T-helper 1 cell treated with Interleukin-12 subunit alpha and Interleukin-12 subunit beta and Interleukin-4 antibody, amounts not matched to agents 30 μg/mL and 1 μg/mL, for 36 hours (primary cell): ENCODE measurements at regions not wholly inside any gene's neighbourhood (a gene's known extent, or its start where the extent isn't known, plus 50 kb on each side); places are given as distances from the start of the nearest gene placed in this dataset.

Experiments
- H3K27ac Mint-ChIP-seq: one replicate; pipeline ENCODE4 v1.8.0; 2021; ENCODE audit warnings: mild to moderate bottlenecking, mixed read lengths
- H3K27me3 Mint-ChIP-seq: one replicate; pipeline ENCODE4 v1.8.0; 2021; ENCODE audit warnings: low read depth, mixed read lengths
- H3K36me3 Mint-ChIP-seq: one replicate; pipeline ENCODE4 v1.8.0; 2021; ENCODE audit warnings: low read depth, mixed read lengths
- H3K4me1 Mint-ChIP-seq: one replicate; pipeline ENCODE4 v1.8.0; 2021; ENCODE audit warnings: low read depth, mixed read lengths
- H3K4me3 Mint-ChIP-seq: one replicate; pipeline ENCODE4 v1.8.0; 2021; ENCODE audit warnings: mild to moderate bottlenecking, moderate library complexity, mixed read lengths
- H3K9me3 Mint-ChIP-seq: one replicate; pipeline ENCODE4 v1.8.0; 2021; ENCODE audit warnings: mixed read lengths

- H3K36me3 Mint-ChIP-seq, result peaks cover 4% of the 10 kb centered on the region
- H3K27ac Mint-ChIP-seq, result no peak overlapping the region
- H3K27me3 Mint-ChIP-seq, result peaks cover 5% of the 10 kb centered on the region
- H3K4me1 Mint-ChIP-seq, result peaks cover 22% of the 10 kb centered on the region
- H3K9me3 Mint-ChIP-seq, result peaks cover 11% of the 10 kb centered on the region
- H3K4me3 Mint-ChIP-seq, result no peak overlapping the region
These were observed 152.0 kb downstream of the ETS2 start for GRCh38 chr21:38957575-38958322.

- H3K4me3 Mint-ChIP-seq, result no peak overlapping the region
These were observed 151.3 kb downstream of the ETS2 start for GRCh38 chr21:38956856-38957571.

GRCh38 chr21:38956521-38956855 is 150.8 kb downstream of the ETS2 start:
- H3K9me3 Mint-ChIP-seq, result no peaks in the 10 kb centered on the region
- no peak overlapping the region for H3K27ac Mint-ChIP-seq
- peaks cover 7% of the 10 kb centered on the region for H3K27me3 Mint-ChIP-seq
- H3K4me3 Mint-ChIP-seq, result no peak overlapping the region
- peaks cover 22% of the 10 kb centered on the region for H3K4me1 Mint-ChIP-seq
- no peaks in the 10 kb centered on the region for H3K36me3 Mint-ChIP-seq

More at GRCh38 chr21:38956856-38957571, 151.3 kb downstream of the ETS2 start:
- Mint-ChIP-seq H3K36me3 (peaks cover 3% of the 10 kb centered on the region), H3K9me3 (peaks cover 5% of the 10 kb centered on the region), H3K27ac (no peak overlapping the region), H3K4me1 (peaks cover 22% of the 10 kb centered on the region), H3K27me3 (peaks cover 7% of the 10 kb centered on the region)

- Mint-ChIP-seq H3K27ac (no peak overlapping the region), H3K27me3 (peaks cover 7% of the 10 kb centered on the region), H3K4me1 (peaks cover 22% of the 10 kb centered on the region), H3K36me3 (no peaks in the 10 kb centered on the region), H3K4me3 (no peak overlapping the region), H3K9me3 (no peaks in the 10 kb centered on the region)
These were observed 150.3 kb downstream of the ETS2 start for GRCh38 chr21:38956007-38956406.

DNA sequence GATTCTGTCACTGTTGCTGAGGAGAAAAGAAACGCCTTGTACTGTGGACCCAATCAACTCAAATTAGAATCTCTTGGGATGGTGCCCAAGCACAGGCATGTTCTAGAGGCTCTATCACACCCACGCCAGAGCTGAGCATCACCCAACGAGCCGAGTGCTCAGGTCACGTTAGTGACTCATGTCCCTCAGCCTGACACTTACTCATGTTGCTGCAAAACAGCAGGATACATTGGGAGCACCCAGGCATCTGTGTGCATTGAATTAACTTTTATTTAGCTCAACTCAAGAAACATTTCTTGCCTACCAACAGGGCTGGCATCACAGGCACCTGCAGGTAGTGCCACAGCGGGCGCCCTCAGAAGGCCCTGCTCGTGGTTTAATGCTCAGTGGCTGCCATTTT is 149.8 kb downstream of the ETS2 start:
- Mint-ChIP-seq H3K4me3 (no peak overlapping the region), H3K4me1 (peaks cover 22% of the 10 kb centered on the region), H3K27me3 (peaks cover 7% of the 10 kb centered on the region), H3K36me3 (no peaks in the 10 kb centered on the region), H3K27ac (no peak overlapping the region), H3K9me3 (peaks cover 2% of the 10 kb centered on the region)

DNA sequence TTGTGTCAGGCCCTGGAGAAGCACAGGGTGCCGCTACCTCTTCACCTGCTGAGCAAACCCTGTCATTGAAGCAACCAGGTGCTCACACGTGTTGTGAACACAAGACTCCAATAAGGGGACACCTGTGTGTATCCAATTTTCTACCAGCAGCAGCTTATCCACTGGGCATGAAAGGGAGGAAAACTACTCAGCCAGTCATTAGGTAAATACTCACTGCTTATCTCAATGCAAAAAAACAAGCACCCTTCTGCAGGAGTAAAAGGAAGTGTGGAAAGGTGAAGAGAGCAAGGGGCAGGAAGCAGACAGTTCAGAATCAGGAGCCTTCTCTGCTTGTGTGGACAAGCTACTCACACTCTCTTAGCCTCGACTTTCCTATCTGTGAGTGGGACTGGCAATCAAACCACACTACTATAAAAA is 148.9 kb downstream of the ETS2 start:
- no peaks in the 10 kb centered on the region for H3K36me3 Mint-ChIP-seq
- H3K27me3 Mint-ChIP-seq, result peaks cover 7% of the 10 kb centered on the region
- peaks cover 18% of the 10 kb centered on the region for H3K4me1 Mint-ChIP-seq
- no peak overlapping the region for H3K27ac Mint-ChIP-seq
- H3K4me3 Mint-ChIP-seq, result no peak overlapping the region
- peaks cover 9% of the 10 kb centered on the region for H3K9me3 Mint-ChIP-seq

DNA sequence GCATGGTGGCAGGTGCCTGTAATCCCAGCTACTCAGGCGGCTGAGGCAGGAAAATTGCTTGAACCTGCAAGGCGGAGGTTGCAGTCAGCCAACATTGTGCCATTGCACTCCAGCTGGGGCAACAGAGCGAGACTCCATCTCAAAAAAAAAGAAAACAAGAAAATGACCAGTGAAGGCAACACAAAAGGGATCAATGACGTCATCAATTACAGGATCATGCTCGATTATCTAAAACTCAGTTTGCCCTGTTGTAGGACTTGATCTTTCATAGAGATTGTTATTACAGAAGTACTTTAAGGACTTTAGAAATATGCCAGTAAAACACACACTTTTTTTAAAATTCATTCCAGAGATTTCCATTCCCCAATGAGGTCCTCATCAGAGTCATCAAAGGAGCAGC is 147.8 kb downstream of the ETS2 start:
- Mint-ChIP-seq H3K36me3 (no peaks in the 10 kb centered on the region), H3K27me3 (peaks cover 7% of the 10 kb centered on the region), H3K9me3 (peaks cover 15% of the 10 kb centered on the region), H3K27ac (no peak overlapping the region), H3K4me3 (no peak overlapping the region), H3K4me1 (peaks cover 7% of the 10 kb centered on the region)

DNA sequence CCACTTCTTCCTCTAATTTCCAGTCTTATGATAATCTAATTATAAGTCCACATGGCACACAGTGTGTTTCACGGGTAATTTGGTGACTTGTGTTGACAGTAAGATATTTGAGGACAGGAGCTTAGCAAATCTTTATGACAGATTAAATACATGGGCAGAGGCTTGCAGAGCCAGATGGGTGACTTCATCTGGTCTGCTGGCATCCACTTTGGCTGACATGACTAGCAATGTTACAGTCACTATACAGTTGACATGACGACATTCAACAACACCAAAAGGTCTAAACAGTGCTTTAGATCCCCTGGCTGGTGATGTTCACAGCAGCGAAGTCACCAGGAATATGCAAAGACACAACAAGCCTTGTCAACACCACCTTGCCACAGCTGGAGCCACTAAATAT is 147.2 kb downstream of the ETS2 start:
- H3K4me3 Mint-ChIP-seq, result no peak overlapping the region
- H3K36me3 Mint-ChIP-seq, result no peaks in the 10 kb centered on the region
- H3K4me1 Mint-ChIP-seq, result peaks cover 6% of the 10 kb centered on the region
- H3K27ac Mint-ChIP-seq, result no peak overlapping the region
- peaks cover 15% of the 10 kb centered on the region for H3K9me3 Mint-ChIP-seq
- peaks cover 7% of the 10 kb centered on the region for H3K27me3 Mint-ChIP-seq

GRCh38 chr21:38951095-38951730 is 145.5 kb downstream of the ETS2 start:
- H3K4me1 Mint-ChIP-seq, result no peaks in the 10 kb centered on the region
- no peaks in the 10 kb centered on the region for H3K36me3 Mint-ChIP-seq
- H3K27me3 Mint-ChIP-seq, result peaks cover 7% of the 10 kb centered on the region
- no peak overlapping the region for H3K4me3 Mint-ChIP-seq
- no peak overlapping the region for H3K27ac Mint-ChIP-seq
- H3K9me3 Mint-ChIP-seq, result peaks cover 15% of the 10 kb centered on the region

DNA sequence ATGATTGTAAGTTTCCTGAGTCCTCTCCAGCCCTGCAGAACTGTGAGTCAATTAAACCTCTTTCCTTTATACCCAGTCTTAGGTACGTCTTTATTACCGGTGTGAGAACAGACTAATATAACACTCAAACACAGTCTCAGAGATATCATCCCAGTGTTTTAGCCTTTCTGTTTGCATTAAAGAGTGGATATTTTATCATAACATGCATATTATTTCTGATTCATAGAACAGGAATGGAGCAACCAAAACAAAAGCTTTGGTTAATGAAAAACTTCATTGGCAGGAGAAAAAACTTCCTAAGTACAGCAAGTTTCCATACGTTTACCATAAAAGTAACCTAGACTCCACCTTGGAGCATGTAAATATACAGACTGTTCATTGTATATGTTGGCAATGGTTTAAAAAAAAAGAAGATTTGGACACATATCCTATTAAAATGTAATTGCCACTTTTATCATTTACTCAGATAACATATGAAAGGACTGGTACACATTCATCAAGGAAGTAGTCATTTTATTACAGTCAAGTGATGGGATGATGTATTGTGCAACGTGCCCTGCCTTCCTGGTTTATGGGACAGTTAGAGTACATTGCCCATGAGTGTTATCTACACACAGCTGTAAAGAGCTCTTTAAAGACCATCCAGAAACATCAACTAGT is 144.8 kb downstream of the ETS2 start:
- no peak overlapping the region for H3K4me3 Mint-ChIP-seq
- no peak overlapping the region for H3K27ac Mint-ChIP-seq
- no peaks in the 10 kb centered on the region for H3K4me1 Mint-ChIP-seq
- no peaks in the 10 kb centered on the region for H3K36me3 Mint-ChIP-seq
- H3K9me3 Mint-ChIP-seq, result peaks cover 15% of the 10 kb centered on the region
- peaks cover 7% of the 10 kb centered on the region for H3K27me3 Mint-ChIP-seq

DNA sequence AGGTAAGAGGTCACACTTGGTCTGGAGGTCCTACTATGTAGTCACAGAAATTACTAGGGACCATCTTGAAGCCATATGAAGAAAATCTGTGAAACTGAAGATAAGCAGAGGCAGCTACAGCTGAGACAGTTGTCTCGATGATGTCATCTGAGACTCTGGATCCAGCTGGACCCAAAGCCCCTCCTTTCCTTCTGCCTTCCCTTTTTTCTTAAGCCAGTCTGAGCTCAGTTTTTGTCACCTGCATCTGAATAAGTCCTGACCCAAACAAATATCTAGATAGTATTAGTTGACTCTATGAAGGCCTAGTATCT is 143.3 kb downstream of the ETS2 start:
- H3K9me3 Mint-ChIP-seq, result peaks cover 15% of the 10 kb centered on the region
- H3K36me3 Mint-ChIP-seq, result no peaks in the 10 kb centered on the region
- H3K4me1 Mint-ChIP-seq, result no peaks in the 10 kb centered on the region
- H3K27me3 Mint-ChIP-seq, result peaks cover 7% of the 10 kb centered on the region
- no peak overlapping the region for H3K4me3 Mint-ChIP-seq
- no peak overlapping the region for H3K27ac Mint-ChIP-seq

DNA sequence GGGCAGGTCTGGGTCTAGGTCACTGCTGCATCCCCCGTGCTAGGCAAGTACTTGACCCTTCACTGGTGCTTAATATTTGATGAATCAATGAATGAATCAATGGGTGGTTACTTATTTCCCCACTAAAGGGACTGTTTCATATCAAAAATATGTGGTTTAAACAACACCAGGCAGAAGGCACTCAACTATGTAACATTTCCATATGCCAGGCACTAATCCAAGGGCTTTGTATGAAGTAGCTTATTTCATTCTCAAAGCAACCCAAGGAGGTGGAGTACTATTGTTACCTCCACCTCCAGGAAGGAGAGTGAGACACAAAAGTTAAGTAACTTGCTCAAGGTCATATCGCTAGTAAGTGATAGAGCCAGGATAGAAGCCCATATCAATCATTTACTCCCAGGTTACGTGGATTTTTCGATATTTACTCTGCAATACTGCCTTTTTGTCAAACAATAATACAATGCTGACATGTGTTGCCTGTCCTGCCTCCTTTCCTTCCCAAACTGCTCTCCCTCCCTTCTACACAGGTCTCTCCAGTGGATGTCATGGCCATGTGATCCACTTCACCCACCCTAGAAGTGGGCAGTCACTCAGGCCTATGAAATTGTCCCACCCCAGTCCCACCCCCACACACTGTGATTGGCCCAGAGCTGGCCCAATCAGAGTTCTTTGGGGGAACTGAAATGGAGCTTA is 142.8 kb downstream of the ETS2 start:
- Mint-ChIP-seq H3K27ac (no peak overlapping the region), H3K4me1 (no peaks in the 10 kb centered on the region), H3K9me3 (peaks cover 15% of the 10 kb centered on the region), H3K36me3 (no peaks in the 10 kb centered on the region), H3K4me3 (no peak overlapping the region), H3K27me3 (peaks cover 4% of the 10 kb centered on the region)

- H3K9me3 Mint-ChIP-seq, result peaks cover 14% of the 10 kb centered on the region
- no peaks in the 10 kb centered on the region for H3K27me3 Mint-ChIP-seq
- H3K36me3 Mint-ChIP-seq, result no peaks in the 10 kb centered on the region
These were observed 140.0 kb downstream of the ETS2 start for GRCh38 chr21:38945545-38946245.

GRCh38 chr21:38944903-38945302 is 139.2 kb downstream of the ETS2 start:
- no peaks in the 10 kb centered on the region for H3K4me1 Mint-ChIP-seq
- H3K4me3 Mint-ChIP-seq, result no peak overlapping the region
- H3K36me3 Mint-ChIP-seq, result no peaks in the 10 kb centered on the region
- no peak overlapping the region for H3K27ac Mint-ChIP-seq
- H3K27me3 Mint-ChIP-seq, result no peaks in the 10 kb centered on the region
- peaks cover 7% of the 10 kb centered on the region for H3K9me3 Mint-ChIP-seq

More at GRCh38 chr21:38945545-38946245, 140.0 kb downstream of the ETS2 start:
- H3K4me1 Mint-ChIP-seq, result no peaks in the 10 kb centered on the region
- H3K27ac Mint-ChIP-seq, result no peak overlapping the region
- H3K4me3 Mint-ChIP-seq, result no peak overlapping the region
